DMS79 treated with DMSO at 0.1 percent for 48 hours (cell line): ENCODE measurements at regions not wholly inside any gene's neighbourhood (a gene's known extent, or its start where the extent isn't known, plus 50 kb on each side); places are given as distances from the start of the nearest gene placed in this dataset.

Experiments
- DNase-seq: peaks from one replicate; lab custom pipeline; 2025; lab: John Stamatoyannopoulos, UW

DNA sequence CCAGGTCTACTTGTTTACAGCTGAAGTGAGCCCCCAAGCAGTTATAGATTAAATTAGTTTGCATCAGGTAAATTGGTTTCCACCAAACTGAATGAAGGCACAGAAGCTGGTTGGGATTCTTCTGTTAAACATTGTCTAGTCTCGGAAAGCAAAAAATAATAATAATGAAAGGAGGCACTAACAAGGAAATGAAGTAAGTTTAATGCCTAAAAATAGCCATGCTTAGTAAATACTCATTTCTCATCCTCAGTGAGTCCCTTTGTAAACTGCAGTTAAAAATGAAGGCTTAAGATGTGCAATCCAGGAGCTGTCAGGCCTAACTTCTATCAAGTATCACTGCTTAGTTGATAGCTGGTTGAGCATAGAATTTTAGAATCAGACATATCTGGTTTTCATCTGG lies 113.5 kb downstream of the BTG1 start:
- DNase-seq = no peak

DNA sequence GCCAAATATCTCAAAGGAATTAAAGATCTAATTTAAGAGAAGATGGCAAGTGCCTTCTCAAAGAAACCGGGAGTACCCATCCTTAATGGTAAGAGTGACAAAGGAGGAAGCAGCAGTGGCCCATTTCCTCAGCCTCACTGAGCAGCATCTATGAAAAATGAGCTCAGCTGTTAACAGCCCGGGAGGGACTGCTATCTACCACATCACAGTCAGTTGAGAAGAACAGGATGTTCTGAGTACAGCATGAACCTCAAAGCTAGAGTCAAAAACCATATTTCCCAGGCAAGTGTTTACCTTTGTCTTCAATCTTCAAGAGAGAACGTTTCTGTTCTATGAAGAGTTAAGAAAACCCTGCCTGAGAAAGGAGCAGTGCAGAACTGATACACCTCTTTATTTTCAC lies 115.0 kb downstream of the BTG1 start:
- no peak for DNase-seq

GRCh38 chr12:92029902-92030586 lies 115.6 kb downstream of the BTG1 start:
- no peak for DNase-seq

GRCh38 chr12:92029136-92029535 lies 116.5 kb downstream of the BTG1 start:
- no peak for DNase-seq

DNA sequence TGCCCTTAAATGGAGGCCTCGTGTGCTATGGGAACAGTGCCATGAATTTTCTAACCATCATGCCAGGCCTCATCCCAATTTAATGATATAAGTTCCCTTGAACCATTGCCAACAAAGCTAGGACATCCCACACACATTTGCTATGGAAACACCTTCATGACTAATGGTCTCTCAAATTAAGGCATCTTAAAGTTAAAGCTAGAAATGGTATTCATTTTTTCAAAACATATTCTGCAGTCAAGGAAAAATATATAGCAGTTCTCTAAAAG lies 117.3 kb downstream of the BTG1 start:
- no peak for DNase-seq

- no peak for DNase-seq
Measured at GRCh38 chr12:92027701-92028440, 117.8 kb downstream of the BTG1 start.

DNA sequence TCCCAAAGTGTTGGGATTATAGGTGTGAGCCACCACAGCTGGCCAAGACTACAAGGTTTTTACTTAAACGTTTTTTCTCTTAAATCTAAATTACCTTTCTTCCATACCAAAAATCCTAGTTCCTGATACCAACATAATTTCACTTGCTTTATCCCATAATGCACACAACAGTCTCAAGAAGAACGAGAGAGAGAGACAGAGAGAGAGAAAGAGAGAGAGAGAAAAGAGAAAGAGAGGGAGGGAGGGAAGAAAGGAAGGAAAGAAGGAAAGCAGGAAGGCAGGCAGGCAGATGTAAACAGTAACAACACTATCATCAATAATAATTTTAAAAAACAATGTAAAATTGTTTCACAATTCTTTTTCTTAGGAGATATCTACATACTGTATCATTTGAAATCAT lies 118.4 kb downstream of the BTG1 start:
- no peak for DNase-seq

- DNase-seq = no peak
Measured at GRCh38 chr12:92025462-92026207, 120.0 kb downstream of the BTG1 start.

DNA sequence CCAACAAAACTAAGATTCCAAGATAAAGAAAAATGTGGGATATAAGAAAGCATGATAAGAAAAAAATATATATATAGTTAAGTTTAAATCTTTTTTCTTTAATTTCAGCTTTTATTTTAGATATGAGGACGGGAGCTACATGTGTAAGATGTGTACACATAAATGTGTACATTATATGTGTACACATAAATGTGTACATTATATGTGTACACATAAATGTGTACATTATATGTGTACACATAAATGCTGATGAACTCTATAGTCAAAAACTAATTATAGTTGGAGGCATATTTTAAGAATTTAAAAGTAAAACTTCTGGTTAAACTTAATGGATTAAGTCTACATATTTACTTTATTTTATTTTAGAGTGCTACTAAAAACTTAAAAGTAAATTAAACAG lies 123.6 kb downstream of the BTG1 start:
- DNase-seq = no peak

- DNase-seq = no peak
Measured at GRCh38 chr12:92021666-92022035, 124.0 kb downstream of the BTG1 start.

GRCh38 chr12:92020983-92021665 lies 124.5 kb downstream of the BTG1 start:
- DNase-seq = no peak

DNA sequence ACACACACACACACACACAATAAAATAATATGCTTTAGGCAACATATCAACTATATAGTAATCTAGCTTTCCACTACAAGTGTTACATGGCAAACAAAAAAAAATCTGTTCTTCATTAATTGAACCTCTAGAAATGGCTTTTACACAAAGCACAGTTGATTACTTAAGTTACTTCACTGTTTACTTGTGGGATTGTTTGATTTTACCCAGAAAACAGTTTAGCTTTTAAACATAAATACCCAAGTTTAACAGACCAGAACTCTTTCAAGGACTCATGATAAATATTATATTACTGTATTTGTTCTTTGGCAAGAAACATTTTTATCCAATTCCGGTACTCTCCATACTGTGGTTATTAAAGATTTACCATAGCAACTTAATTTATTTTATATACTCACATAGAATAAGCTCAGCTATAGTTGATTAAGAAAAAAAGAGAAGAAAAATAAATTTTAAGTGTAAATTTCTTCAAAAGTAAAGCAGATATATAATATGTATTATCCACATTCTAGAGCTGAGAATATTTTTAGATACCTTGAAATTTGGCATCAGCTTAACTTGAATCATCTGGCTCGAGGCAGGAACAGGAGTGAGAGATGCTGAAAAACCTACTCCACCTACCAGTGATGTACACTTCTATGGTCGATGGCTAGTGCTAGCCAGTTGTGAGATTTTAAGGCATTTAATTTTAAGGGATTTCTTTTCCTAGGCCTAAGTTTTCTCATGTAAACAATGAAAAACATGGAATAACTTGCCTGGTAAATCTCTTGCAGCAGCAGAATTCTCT lies 126.0 kb downstream of the BTG1 start:
- DNase-seq = peak; percentile 20

DNA sequence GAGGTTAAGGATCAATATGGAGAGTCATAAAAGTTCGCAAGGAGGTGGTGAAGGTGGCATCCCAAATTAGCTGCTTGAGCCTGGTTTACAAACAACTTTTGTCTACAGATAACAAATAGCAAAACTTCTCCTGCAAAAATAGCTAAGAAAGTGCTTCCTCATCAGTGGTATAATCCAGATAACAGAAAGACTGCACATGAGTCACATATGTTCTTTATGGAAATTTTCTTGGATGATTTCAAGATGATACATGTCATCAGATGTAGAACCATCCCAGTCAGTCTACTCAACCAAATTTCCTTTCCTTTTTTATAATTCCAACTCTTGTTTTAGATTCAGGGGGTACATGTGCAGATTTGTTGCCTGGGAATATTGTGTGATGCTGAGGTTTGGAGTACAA lies 133.0 kb downstream of the BTG1 start:
- DNase-seq = no peak

DNA sequence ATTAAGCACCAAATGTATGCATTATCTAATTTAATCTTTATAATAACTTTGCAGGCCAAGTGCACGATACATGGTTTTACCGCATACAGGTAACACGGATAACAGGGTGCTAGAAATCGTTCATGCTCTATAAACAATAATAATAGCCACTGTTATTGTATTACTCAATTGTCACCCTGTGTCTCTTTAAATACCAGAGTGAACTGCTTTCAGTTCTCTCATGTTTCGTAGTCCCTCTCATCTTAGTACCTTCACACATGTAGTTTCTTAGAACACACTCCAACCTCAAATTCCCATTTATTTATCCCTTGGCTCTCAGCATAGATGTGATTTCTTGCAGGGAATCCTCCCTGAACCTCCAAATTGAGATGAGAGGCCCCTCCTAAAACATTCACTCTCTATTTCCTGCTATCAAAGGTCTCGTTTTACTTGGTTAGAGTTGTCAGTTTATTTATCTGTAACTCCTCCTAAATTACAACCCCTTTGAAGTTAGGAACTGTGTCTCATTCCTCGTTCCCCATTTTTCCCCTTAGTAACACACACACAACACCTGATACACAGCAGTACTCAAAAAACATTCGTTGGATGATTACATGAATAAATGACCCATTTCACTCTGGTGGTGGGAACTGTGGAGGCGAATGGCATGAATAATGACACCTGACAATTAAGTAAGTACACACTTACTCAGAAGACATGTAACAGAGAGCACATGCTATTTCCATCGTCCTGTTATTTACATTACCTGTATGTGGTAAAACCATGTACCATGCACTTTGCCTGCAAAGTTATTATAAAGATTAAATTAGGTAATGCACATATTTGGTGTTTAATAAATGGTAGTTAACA lies 134.6 kb downstream of the BTG1 start:
- DNase-seq = no peak

DNA sequence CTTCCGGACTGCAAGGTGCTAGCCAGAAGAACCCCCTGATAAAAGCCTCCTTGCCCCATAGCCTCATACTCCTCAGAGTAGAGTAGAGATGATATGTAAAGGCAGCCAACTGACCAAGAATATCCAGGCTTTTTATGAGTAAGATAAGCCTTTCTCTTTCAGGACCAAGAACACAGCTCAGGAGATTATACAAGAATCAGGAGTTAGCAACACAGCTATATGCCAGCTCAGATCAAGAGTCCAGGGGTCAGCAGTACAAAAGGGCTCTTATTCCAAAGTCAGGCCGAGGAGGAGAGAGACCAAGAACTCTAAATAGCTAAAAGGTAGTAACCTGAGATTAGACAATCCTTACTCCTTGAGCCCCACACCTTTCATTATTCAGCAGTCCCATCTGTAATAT lies 135.3 kb downstream of the BTG1 start:
- no peak for DNase-seq

- DNase-seq = no peak
Measured at GRCh38 chr12:92008345-92008744, 137.3 kb downstream of the BTG1 start.

- DNase-seq = no peak
Measured at GRCh38 chr12:92007787-92008186, 137.9 kb downstream of the BTG1 start.

- no peak for DNase-seq
Measured at GRCh38 chr12:92003701-92004100, 141.9 kb downstream of the BTG1 start.

DNA sequence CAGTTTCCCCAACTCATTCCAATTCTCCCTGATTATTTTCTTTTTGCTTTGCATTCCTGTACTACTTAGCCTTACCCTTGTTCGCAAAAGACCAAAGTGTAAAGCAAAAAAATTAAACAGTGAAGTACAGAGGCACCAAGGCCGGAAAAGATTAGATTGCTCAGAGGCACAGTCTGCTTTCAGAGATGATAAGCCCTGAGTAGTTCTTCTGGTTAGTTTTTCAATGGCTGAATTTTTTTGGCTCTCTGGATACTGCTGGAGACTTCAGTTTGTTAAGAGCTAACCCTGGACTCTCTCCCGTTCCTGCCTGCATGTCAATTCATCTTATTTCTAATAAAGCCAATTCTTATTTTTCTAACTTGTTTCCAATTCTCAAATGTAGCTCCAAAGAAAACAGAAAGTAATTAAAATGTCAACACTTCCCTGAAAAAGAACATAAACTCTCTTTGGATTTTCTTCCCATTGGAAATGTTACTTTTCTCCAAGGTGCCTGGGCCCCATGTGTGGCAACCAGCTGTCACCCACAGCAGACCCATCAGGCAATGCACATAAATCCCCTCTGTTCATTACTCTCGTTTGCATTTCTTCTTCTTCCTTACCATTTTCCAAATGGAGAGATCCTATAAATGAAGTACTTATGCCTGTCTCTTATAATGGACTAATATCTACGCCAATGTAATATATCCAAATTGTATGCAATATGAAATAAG lies 142.8 kb downstream of the BTG1 start:
- no peak for DNase-seq

GRCh38 chr12:92002195-92002649 lies 143.4 kb downstream of the BTG1 start:
- DNase-seq = no peak
